Lung (tissue), 11 donors: ENCODE measurements at regions not wholly inside any gene's neighbourhood (a gene's known extent, or its start where the extent isn't known, plus 50 kb on each side); places are given as distances from the start of the nearest gene placed in this dataset.

Experiments
- ATAC-seq: fragments of 200-7000 bp; cut with Tn5 transposase; one replicate; pipeline ENCODE4 v1.9.1; 2020; ENCODE audit warnings: moderate number of reproducible peaks; ENCODE audit not compliant: insufficient read depth, low FRiP score
- DNase-seq, 3 donors: peaks; one replicate each; pipeline ENCODE4 v3.0.0-alpha.2; 2013 to 2017
- H3K27ac ChIP-seq, 2 donors: one replicate each; pipeline ENCODE4 v1.5.1; 2013; ENCODE audit warnings: mild to moderate bottlenecking in 2 of 2, moderate library complexity in 2 of 2, control low read depth in 1 of 2, inconsistent platforms in 1 of 2, low read depth in 1 of 2, low read length in 1 of 2
- H3K27me3 ChIP-seq, 3 donors: one replicate each; pipeline ENCODE4 v1.5.1; 2013; ENCODE audit warnings: low read length in 2 of 3; ENCODE audit not compliant: control insufficient read depth in 3 of 3, insufficient read depth in 3 of 3
- H3K36me3 ChIP-seq, 4 donors: one replicate each; pipeline ENCODE4 v1.5.1; 2013; ENCODE audit warnings: low read length in 4 of 4, mild to moderate bottlenecking in 1 of 4, moderate library complexity in 1 of 4; ENCODE audit not compliant: control insufficient read depth in 4 of 4, insufficient read depth in 4 of 4
- H3K4me1 ChIP-seq, 5 donors: one replicate each; pipeline ENCODE4 v1.5.1; 2013; ENCODE audit warnings: low read length in 5 of 5, mild to moderate bottlenecking in 2 of 5, moderate library complexity in 1 of 5; ENCODE audit not compliant: control insufficient read depth in 5 of 5, insufficient read depth in 5 of 5
- H3K4me3 ChIP-seq: one replicate; pipeline ENCODE4 v1.5.1; 2013; ENCODE audit warnings: mild to moderate bottlenecking, control low read depth, moderate library complexity
- H3K9ac ChIP-seq, 2 donors: one replicate each; pipeline ENCODE4 v1.5.1; 2013; ENCODE audit warnings: low read length in 2 of 2, control low read depth in 1 of 2; ENCODE audit not compliant: insufficient read depth in 1 of 2
- H3K9me3 ChIP-seq, 4 donors: one replicate each; pipeline ENCODE4 v1.5.1; 2013; ENCODE audit warnings: low read length in 3 of 4, mild to moderate bottlenecking in 1 of 4, moderate library complexity in 1 of 4; ENCODE audit not compliant: control insufficient read depth in 4 of 4, insufficient read depth in 3 of 4
- WGBS, 2 donors: extraction: QIAGEN DNeasy Blood & Tissue Kit; methylation state at CpG; one replicate each; pipeline ENCODE4 v1.1.7; 2013; 5-methylcytosine and 5-hydroxymethylcytosine counted together
- TF ChIP-seq, protein P1 (sequence below): IDR thresholded peaks from 2 replicates; pipeline ENCODE4 v1.5.1; 2012; ENCODE audit warnings: mild to moderate bottlenecking; ENCODE audit errors: control extremely low read depth, extremely low read depth
- donor health status: control.
- donor health status: control.
- donor health status: Bipolar disorder and iron deficiency.
- donor health status: healthy.
- donor health status: DM: yes; HTN: yes; CAD: no.

DNA sequence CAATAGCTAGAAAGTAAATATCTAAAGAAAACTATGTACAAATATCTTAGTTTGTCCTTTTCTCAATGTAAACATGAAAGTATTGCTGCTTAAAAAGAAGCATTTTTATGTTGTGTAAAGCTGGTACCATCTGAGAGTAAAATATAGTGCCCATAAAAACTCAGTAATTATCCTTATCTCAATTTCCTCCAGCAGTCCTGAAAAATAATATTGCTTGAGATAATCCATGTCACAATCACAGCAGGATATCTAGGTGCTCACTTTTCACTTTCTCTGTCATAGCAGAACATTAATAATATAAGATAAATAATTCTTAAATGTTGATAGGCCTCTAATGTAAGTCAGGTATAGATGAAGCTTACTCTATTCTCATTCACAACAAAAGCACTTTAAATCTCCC lies 285.5 kb downstream of the ZBBX start:
- no peak overlapping the region for H3K9ac ChIP-seq
- TF ChIP-seq, protein P1, sequence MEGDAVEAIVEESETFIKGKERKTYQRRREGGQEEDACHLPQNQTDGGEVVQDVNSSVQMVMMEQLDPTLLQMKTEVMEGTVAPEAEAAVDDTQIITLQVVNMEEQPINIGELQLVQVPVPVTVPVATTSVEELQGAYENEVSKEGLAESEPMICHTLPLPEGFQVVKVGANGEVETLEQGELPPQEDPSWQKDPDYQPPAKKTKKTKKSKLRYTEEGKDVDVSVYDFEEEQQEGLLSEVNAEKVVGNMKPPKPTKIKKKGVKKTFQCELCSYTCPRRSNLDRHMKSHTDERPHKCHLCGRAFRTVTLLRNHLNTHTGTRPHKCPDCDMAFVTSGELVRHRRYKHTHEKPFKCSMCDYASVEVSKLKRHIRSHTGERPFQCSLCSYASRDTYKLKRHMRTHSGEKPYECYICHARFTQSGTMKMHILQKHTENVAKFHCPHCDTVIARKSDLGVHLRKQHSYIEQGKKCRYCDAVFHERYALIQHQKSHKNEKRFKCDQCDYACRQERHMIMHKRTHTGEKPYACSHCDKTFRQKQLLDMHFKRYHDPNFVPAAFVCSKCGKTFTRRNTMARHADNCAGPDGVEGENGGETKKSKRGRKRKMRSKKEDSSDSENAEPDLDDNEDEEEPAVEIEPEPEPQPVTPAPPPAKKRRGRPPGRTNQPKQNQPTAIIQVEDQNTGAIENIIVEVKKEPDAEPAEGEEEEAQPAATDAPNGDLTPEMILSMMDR, result no peak
- H3K4me1 ChIP-seq, result no peaks in the 10 kb centered on the region
- ATAC-seq, result no peak
- no peaks in the 10 kb centered on the region for H3K9me3 ChIP-seq
- no peak overlapping the region for H3K4me3 ChIP-seq
- H3K36me3 ChIP-seq, result no peaks in the 10 kb centered on the region
- H3K27me3 ChIP-seq, result no peaks in the 10 kb centered on the region
- H3K27ac ChIP-seq, result no peak overlapping the region
- no peak for DNase-seq

DNA sequence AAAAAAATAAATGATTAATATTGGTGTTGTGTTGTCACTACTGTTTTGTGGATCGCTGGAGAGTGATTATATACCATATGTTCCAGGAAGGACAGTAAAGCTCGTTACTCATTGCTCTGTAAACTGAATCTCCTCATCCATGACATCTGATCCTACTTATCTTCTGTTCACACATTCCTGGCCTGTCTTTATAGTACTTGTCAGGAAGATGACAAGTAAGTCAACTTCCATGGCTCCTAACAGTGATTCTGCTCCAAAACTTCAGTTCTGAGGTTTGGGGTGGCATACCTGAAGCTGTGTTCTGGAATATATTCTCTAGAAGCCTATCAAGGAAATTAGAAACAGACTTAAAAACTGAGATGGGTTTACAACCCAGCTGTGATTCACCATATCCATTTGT lies 288.9 kb downstream of the ZBBX start:
- DNase-seq, result no peak

DNA sequence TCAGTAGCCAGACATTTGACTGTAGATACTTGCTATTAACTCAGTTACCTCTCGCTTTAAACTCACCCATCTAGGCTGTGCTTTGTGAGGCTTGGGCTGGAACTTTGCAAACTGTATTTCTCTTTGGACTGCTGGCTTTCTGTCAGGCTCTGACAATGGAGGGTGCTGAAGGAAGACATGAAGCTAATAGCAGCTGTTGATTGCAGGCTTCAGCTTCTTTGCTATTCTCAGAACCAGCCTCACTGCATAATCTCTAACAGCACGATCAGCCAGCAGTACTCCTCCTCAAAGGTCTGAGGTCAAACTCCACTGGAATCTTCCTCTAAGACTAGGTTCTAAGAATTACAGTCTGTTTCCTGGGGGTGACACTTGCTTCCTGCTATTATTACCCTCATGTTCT lies 295.6 kb downstream of the ZBBX start:
- TF ChIP-seq, protein P1, result no peak
- no peaks in the 10 kb centered on the region for H3K4me1 ChIP-seq
- DNase-seq (peak in 1 of 3 donors; percentile 10), ATAC-seq (no peak)
- H3K9ac ChIP-seq, result no peak overlapping the region
- no peaks in the 10 kb centered on the region for H3K9me3 ChIP-seq
- H3K36me3 ChIP-seq, result no peaks in the 10 kb centered on the region
- H3K27ac ChIP-seq, result no peak overlapping the region
- H3K27me3 ChIP-seq, result no peaks in the 10 kb centered on the region
- H3K4me3 ChIP-seq, result no peak overlapping the region
- 56 to 57% methylated on average over 2 of the region's 2 CpGs for WGBS, 2 donors

More for the DNA sequence above, 288.9 kb downstream of the ZBBX start:
- Histone ChIP-seq H3K4me3 (no peak overlapping the region), H3K27ac (no peak overlapping the region), H3K4me1 (no peaks in the 10 kb centered on the region), H3K9ac (no peak overlapping the region), H3K27me3 (no peaks in the 10 kb centered on the region), H3K36me3 (no peaks in the 10 kb centered on the region), H3K9me3 (no peaks in the 10 kb centered on the region)
- ATAC-seq, result no peak
- WGBS, 2 donors, result 34 to 35% methylated on average over 2 of the region's 2 CpGs
- TF ChIP-seq, protein P1, result no peak

DNA sequence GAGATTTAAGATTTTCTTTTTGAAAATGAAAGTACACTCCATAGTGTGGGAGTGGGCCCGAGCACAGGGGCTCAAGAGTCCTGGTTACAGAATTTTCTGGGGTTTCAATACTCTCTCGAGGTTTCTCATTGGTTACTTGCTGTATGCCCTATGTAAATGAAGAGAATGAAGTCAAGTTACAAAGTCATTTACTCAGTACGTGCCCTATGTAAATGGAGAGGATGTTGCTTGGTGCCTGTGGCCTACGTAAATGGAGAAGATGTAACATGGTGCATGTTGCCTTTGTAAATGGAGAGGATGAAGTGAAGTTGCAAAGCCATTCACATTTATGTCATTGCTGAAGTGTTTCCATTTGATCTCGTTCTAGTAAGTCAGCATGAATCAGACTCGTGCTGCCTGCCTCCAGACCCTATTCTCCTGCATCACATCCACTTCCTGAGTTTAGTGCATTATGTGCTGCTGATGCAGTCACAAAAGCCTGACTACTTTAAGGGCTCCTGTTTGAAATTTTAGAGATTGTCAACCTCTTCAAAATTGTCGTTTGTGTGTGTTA lies 302.0 kb downstream of the ZBBX start:
- ATAC-seq, result no peak
- TF ChIP-seq, protein P1, result no peak
- no peak overlapping the region for H3K9ac ChIP-seq
- no peak for DNase-seq
- H3K4me1 ChIP-seq, result no peaks in the 10 kb centered on the region
- H3K27me3 ChIP-seq, result no peaks in the 10 kb centered on the region
- H3K36me3 ChIP-seq, result no peaks in the 10 kb centered on the region
- no peak overlapping the region for H3K4me3 ChIP-seq
- 65 to 81% methylated on average over 7 of the region's 7 CpGs for WGBS, 2 donors
- no peak overlapping the region for H3K27ac ChIP-seq
- H3K9me3 ChIP-seq, result no peaks in the 10 kb centered on the region
